SK-N-SH (cell line): ENCODE measurements at regions not wholly inside any gene's neighbourhood (a gene's known extent, or its start where the extent isn't known, plus 50 kb on each side); places are given as distances from the start of the nearest gene placed in this dataset.
"Not testable (repeated sequence)": the region's sequence is repeated elsewhere in the genome, so short reads cannot be mapped to it uniquely, and the experiment has no call there.

Source experiments
- CTCF ChIA-PET: fragments of 300-600, 350-600 bp; formaldehyde crosslinking; extraction: SDS; loops from one replicate; lab custom pipeline; 2021; lab: Yijun Ruan, JAX
- POLR2A ChIA-PET: fragments of 350-600 bp; sonication (Branson Sonifier 250); formaldehyde crosslinking; extraction: SDS; loops from one replicate; lab custom pipeline; 2020; ENCODE audit warnings: antibody characterized with exemption, inconsistent platforms; lab: Yijun Ruan, JAX
- DNase-seq: peaks from one replicate; pipeline ENCODE4 v3.0.0; 2012
- H2AFZ ChIP-seq: fragments of 200-600 bp; sonication (generic); 2 replicates; pipeline ENCODE4 v1.8.1; 2016; ENCODE audit warnings: antibody characterized with exemption, mild to moderate bottlenecking, low read depth
- H3F3A ChIP-seq: fragments of 200-600 bp; sonication (generic); replicated peaks from 2 replicates; pipeline ENCODE3; 2016; ENCODE audit warnings: antibody characterized with exemption, mild to moderate bottlenecking; ENCODE audit not compliant: insufficient read depth
- H3K27ac ChIP-seq, 2 experiments: fragments of 200-500 bp in 1 of 2; fragments of 200-600 bp in 1 of 2; sonication (Bioruptor generic) in 1 of 2; sonication (generic), shearing (Covaris generic) in 1 of 2; 2 replicates each; pipeline versions ENCODE4 v1.5.1 to v1.6.1; 2014 to 2016; ENCODE audit warnings: low read depth in 2 of 2, inconsistent platforms in 1 of 2, low read length in 1 of 2, mild to moderate bottlenecking in 1 of 2, mixed read lengths in 1 of 2
- H3K27me3 ChIP-seq: fragments of 200-600 bp; sonication (generic), shearing (Covaris generic); 2 replicates; pipeline ENCODE4 v1.6.1; 2016; ENCODE audit warnings: mixed run types; ENCODE audit not compliant: insufficient read depth
- H3K36me3 ChIP-seq, 2 experiments: fragments of 200-500 bp in 1 of 2; fragments of 200-600 bp in 1 of 2; sonication (Bioruptor generic) in 1 of 2; sonication (generic) in 1 of 2; replicated peaks in 1 of 2; 2 replicates each; pipeline versions ENCODE3 to v1.5.1; 2014 to 2016; ENCODE audit warnings: low read length in 1 of 2, mild to moderate bottlenecking in 1 of 2; ENCODE audit not compliant: insufficient read depth in 2 of 2, control insufficient read depth in 1 of 2
- H3K4me1 ChIP-seq, 2 experiments: fragments of 200-500 bp in 1 of 2; fragments of 200-600 bp in 1 of 2; sonication (Bioruptor generic) in 1 of 2; sonication (generic), shearing (Covaris generic) in 1 of 2; 2 replicates each; pipeline versions ENCODE4 v1.5.1 to v1.6.1; 2014 to 2016; ENCODE audit warnings: low read depth in 1 of 2, low read length in 1 of 2, mixed run types in 1 of 2; ENCODE audit not compliant: insufficient read depth in 2 of 2, control insufficient read depth in 1 of 2
- H3K4me2 ChIP-seq: fragments of 200-600 bp; sonication (generic), shearing (Covaris generic); 2 replicates; pipeline ENCODE4 v1.6.1; 2017; ENCODE audit warnings: mixed run types
- H3K4me3 ChIP-seq, 2 experiments: fragments of 200-500 bp in 1 of 2; fragments of 200-600 bp in 1 of 2; sonication (Bioruptor generic) in 1 of 2; sonication (generic), shearing (Covaris generic) in 1 of 2; 2 replicates each; pipeline versions ENCODE4 v1.5.1 to v1.8.1; 2014 to 2016; ENCODE audit warnings: low read depth in 2 of 2, inconsistent platforms in 1 of 2, low read length in 1 of 2, mild to moderate bottlenecking in 1 of 2, mixed read lengths in 1 of 2, moderate library complexity in 1 of 2
- H3K79me2 ChIP-seq: fragments of 200-600 bp; sonication (generic); 2 replicates; pipeline ENCODE4 v1.8.1; 2017; ENCODE audit warnings: mild to moderate bottlenecking; ENCODE audit not compliant: insufficient read depth
- H3K9ac ChIP-seq: fragments of 200-600 bp; sonication (generic); 2 replicates; pipeline ENCODE4 v1.6.1; 2017; ENCODE audit warnings: mixed run types
- H3K9me2 ChIP-seq: fragments of 200-600 bp; sonication (generic); 2 replicates; pipeline ENCODE4 v1.6.1; 2017; ENCODE audit warnings: mixed run types
- H3K9me3 ChIP-seq: fragments of 200-600 bp; sonication (generic); 2 replicates; pipeline ENCODE4 v1.6.1; 2017; ENCODE audit warnings: mixed run types, mild to moderate bottlenecking, moderate library complexity
- H4K20me1 ChIP-seq: fragments of 200-600 bp; sonication (generic); 2 replicates; pipeline ENCODE4 v1.6.1; 2017; ENCODE audit warnings: mild to moderate bottlenecking, mixed run types; ENCODE audit not compliant: insufficient read depth
- FOSL2 ChIP-seq: IDR thresholded peaks from 2 replicates; pipeline ENCODE4 v1.4.0; 2012; ENCODE audit warnings: low read depth, mild to moderate bottlenecking, moderate library complexity, borderline replicate concordance
- GABPA ChIP-seq: IDR thresholded peaks from 2 replicates; pipeline ENCODE4 v1.4.0; 2012; ENCODE audit warnings: low read depth, mild to moderate bottlenecking
- GATA2 ChIP-seq: sonication (generic); formaldehyde crosslinking; IDR thresholded peaks from 2 replicates; pipeline ENCODE4 v1.5.0; 2020; ENCODE audit warnings: mild to moderate bottlenecking, missing genetic modification reagents
- JUND ChIP-seq: IDR thresholded peaks from 2 replicates; pipeline ENCODE4 v1.4.0; 2012
- MXI1 ChIP-seq: IDR thresholded peaks from 2 replicates; pipeline ENCODE4 v1.6.1; 2012; ENCODE audit warnings: mild to moderate bottlenecking, low read depth, low read length, improper control_type of control experiment
- POLR2AphosphoS5 ChIP-seq: IDR thresholded peaks from 2 replicates; pipeline ENCODE4 v1.6.1; 2012; ENCODE audit warnings: low read depth, low read length
- RXRA ChIP-seq: IDR thresholded peaks from 2 replicates; pipeline ENCODE4 v1.4.0; 2012; ENCODE audit warnings: low read depth, mild to moderate bottlenecking, borderline replicate concordance
- SIN3A ChIP-seq: IDR thresholded peaks from 2 replicates; pipeline ENCODE4 v1.6.1; 2012; ENCODE audit warnings: low read depth, mild to moderate bottlenecking, low read length, moderate library complexity, borderline replicate concordance
- WGBS: methylation state at CpG from one replicate; pipeline ENCODE4 v1.1.6; 2017; ENCODE audit warnings: low lambda C conversion rate; 5-methylcytosine and 5-hydroxymethylcytosine counted together
- TF ChIP-seq, protein P1 (sequence below): fragments of 200-600 bp; sonication (generic); IDR thresholded peaks from 2 replicates; pipeline ENCODE4 v1.6.1; 2017; ENCODE audit warnings: antibody characterized with exemption, mild to moderate bottlenecking, moderate library complexity

DNA sequence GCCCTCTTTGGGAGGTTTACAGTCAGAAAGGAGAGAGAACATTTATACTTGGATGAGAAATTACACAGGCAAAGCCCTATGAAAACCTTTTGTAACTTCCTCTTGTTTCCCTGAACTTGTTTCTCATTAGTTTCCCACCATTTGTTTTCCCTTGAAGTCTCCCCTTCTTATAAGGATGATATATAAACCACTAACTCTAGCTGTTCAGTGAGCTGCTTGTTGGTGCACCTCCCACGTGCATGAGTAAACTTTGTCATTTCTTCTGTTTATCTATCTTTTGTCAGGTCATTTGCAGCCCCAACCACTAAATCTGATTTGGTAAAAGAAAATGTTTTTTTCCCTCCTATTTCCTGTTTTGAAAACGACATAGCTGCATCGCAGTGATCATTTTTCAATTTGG is 919.9 kb downstream of the SLITRK1 start:
- no peaks in the 10 kb centered on the region for H4K20me1 ChIP-seq
- H3K27ac ChIP-seq, result no peak overlapping the region
- no peaks in the 10 kb centered on the region for H3K36me3 ChIP-seq
- H3K9me3 ChIP-seq, result no peaks in the 10 kb centered on the region
- H3K9me2 ChIP-seq, result no peaks in the 10 kb centered on the region
- H3K79me2 ChIP-seq, result no peaks in the 10 kb centered on the region
- H3K27me3 ChIP-seq, result no peaks in the 10 kb centered on the region
- no peak overlapping the region for H3K9ac ChIP-seq
- H3K4me3 ChIP-seq, result no peak overlapping the region
- POLR2A ChIA-PET, result no interaction called here
- TF ChIP-seq MXI1, result no peak
- TF ChIP-seq, all 33 proteins: peak for 0
- CTCF ChIA-PET, result no interaction called here
- WGBS, result 24% methylated on average over 3 of the region's 3 CpGs
- Histone ChIP-seq H3F3A (no peaks in the 10 kb centered on the region), H3K4me1 (no peaks in the 10 kb centered on the region; a peak in 1 of 4 replicates), H3K4me2 (no peak overlapping the region), H2AFZ (no peak overlapping the region)
- no peak for DNase-seq

DNA sequence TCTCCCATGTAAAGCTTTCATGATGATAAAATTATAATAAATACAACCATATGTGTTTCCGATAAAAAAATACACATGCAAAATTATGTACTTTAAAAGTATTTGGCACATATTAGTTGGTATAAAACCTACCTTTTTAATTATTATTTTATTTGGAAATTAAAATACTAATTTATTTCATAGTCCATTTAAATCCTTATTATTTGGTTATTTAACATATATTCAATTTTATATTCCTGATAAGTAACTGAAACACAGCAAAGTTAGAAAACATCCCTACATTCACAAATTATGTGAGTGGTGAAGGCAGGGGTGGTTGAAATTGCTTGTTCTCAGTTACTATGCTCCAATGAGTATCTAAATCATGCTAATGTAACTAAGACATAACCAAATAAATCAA is 920.5 kb downstream of the SLITRK1 start:
- H4K20me1 ChIP-seq, result no peaks in the 10 kb centered on the region
- H3K4me2 ChIP-seq, result no peak overlapping the region
- H3K9ac ChIP-seq, result no peak overlapping the region
- H3K79me2 ChIP-seq, result no peaks in the 10 kb centered on the region
- ChIA-PET CTCF (no interaction called here), POLR2A (no interaction called here)
- H3K27me3 ChIP-seq, result no peaks in the 10 kb centered on the region
- no peak overlapping the region for H3K27ac ChIP-seq
- DNase-seq, result no peak
- WGBS, result 84% methylated on average over 1 of the region's 1 CpG
- no peaks in the 10 kb centered on the region for H3K9me3 ChIP-seq
- H2AFZ ChIP-seq, result no peak overlapping the region
- TF ChIP-seq GATA2 (CRISPR knock-in tag) (no peak), SIN3A (no peak), RXRA (no peak), FOSL2 (no peak)
- H3K9me2 ChIP-seq, result no peaks in the 10 kb centered on the region
- no peaks in the 10 kb centered on the region for H3F3A ChIP-seq
- H3K4me1 ChIP-seq, result no peaks in the 10 kb centered on the region; a peak in 1 of 4 replicates
- H3K36me3 ChIP-seq, result no peaks in the 10 kb centered on the region
- H3K4me3 ChIP-seq, result no peak overlapping the region

DNA sequence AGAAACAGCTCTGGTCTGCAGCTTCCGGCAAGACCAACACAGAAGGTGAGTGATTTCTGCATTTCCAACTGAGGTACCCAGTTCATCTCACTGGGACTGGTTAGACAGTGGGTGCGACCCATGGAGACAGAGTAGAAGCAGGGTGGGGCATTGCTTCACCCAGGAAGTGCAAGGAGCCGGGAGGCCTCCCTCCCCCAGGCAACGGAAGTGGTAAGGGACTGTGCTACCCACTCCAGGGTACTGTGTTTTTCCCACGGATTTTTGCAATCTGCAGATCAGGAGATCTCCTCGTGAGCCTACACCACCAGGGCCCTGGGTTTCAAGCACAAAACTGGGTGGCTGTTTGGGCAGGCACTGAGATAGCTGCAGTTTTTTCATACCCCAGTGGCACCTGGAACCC is 929.9 kb downstream of the SLITRK1 start:
- DNase-seq, H4K20me1 ChIP-seq, H3K36me3 ChIP-seq, H3K4me1 ChIP-seq, H3K9me2 ChIP-seq, H3K79me2 ChIP-seq, CTCF ChIA-PET, H3F3A ChIP-seq, H3K27ac ChIP-seq, H2AFZ ChIP-seq, POLR2A ChIA-PET, H3K9me3 ChIP-seq, H3K27me3 ChIP-seq, H3K4me3 ChIP-seq, H3K9ac ChIP-seq, H3K4me2 ChIP-seq: not testable (repeated sequence)
- 0% methylated on average over 3 of the region's 6 CpGs for WGBS

DNA sequence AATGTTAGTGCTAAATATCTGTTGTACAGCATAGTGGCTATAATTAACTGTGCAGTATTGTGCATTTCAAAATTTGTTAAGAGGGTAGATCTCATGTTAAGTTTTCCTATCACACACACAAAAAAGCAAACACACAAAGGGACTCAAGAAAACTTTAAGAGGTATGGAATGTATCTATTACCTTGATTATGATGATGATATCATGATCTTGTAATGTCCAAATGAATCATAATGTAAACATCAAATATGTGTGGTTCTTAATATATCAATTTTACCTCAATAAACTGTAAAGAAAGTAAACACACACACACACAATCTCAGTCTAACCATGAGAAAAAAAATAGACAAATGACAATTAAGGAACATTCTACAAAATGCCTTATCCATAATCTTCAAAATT is 934.6 kb downstream of the SLITRK1 start:
- Histone ChIP-seq H3K36me3 (no peaks in the 10 kb centered on the region), H4K20me1 (no peaks in the 10 kb centered on the region), H3K27me3 (no peaks in the 10 kb centered on the region), H3F3A (no peaks in the 10 kb centered on the region), H3K9ac (no peak overlapping the region), H3K4me2 (no peak overlapping the region), H3K4me3 (no peak overlapping the region), H3K9me2 (no peaks in the 10 kb centered on the region), H3K27ac (no peak overlapping the region), H3K79me2 (no peaks in the 10 kb centered on the region), H3K9me3 (no peaks in the 10 kb centered on the region), H2AFZ (no peak overlapping the region), H3K4me1 (no peaks in the 10 kb centered on the region)
- TF ChIP-seq FOSL2 (no peak), JUND (no peak), POLR2AphosphoS5 (no peak), SIN3A (no peak), GABPA (no peak)
- TF ChIP-seq, protein P1, sequence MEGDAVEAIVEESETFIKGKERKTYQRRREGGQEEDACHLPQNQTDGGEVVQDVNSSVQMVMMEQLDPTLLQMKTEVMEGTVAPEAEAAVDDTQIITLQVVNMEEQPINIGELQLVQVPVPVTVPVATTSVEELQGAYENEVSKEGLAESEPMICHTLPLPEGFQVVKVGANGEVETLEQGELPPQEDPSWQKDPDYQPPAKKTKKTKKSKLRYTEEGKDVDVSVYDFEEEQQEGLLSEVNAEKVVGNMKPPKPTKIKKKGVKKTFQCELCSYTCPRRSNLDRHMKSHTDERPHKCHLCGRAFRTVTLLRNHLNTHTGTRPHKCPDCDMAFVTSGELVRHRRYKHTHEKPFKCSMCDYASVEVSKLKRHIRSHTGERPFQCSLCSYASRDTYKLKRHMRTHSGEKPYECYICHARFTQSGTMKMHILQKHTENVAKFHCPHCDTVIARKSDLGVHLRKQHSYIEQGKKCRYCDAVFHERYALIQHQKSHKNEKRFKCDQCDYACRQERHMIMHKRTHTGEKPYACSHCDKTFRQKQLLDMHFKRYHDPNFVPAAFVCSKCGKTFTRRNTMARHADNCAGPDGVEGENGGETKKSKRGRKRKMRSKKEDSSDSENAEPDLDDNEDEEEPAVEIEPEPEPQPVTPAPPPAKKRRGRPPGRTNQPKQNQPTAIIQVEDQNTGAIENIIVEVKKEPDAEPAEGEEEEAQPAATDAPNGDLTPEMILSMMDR, result no peak
- ChIA-PET CTCF (no interaction called here), POLR2A (no interaction called here)
- no peak for DNase-seq
